Bronchial epithelial cell (primary cell): ENCODE measurements at regions not wholly inside any gene's neighbourhood (a gene's known extent, or its start where the extent isn't known, plus 50 kb on each side); places are given as distances from the start of the nearest gene placed in this dataset.
"Not testable (repeated sequence)": the region's sequence is repeated elsewhere in the genome, so short reads cannot be mapped to it uniquely, and the experiment has no call there.

ENCODE experiments used
- DNase-seq: peaks from one replicate; pipeline ENCODE4 v3.0.0-alpha.2; 2010; ENCODE audit warnings: low read depth
- FAIRE-seq: peaks from 2 replicates; lab custom pipeline; 2011; peaks lifted over from hg19 to GRCh38; lab: Jason Lieb, UNC
- H3K27me3 ChIP-seq: 2 replicates; pipeline ENCODE4 v1.5.1; 2011; ENCODE audit warnings: low read length; ENCODE audit not compliant: control insufficient read depth, insufficient read depth
- H3K36me3 ChIP-seq: 2 replicates; pipeline ENCODE4 v1.5.1; 2011; ENCODE audit warnings: low read length; ENCODE audit not compliant: control insufficient read depth, insufficient read depth
- H3K4me3 ChIP-seq: 2 replicates; pipeline ENCODE4 v1.5.1; 2011; ENCODE audit warnings: mild to moderate bottlenecking, low read depth, low read length, control low read depth
- CTCF ChIP-seq: IDR thresholded peaks from 2 replicates; pipeline ENCODE4 v1.5.1; 2011; ENCODE audit warnings: mild to moderate bottlenecking, moderate library complexity, low read length, control low read depth, inconsistent platforms; ENCODE audit not compliant: insufficient read depth, severe bottlenecking

- Histone ChIP-seq H3K27me3 (peaks cover 1% of the 10 kb centered on the region), H3K36me3 (no peaks in the 10 kb centered on the region), H3K4me3 (no peak overlapping the region)
- DNase-seq (no peak), FAIRE-seq (no peak)
- TF ChIP-seq CTCF, result no peak
These were observed 397.9 kb downstream of the TNS3 start for GRCh38 chr7:47183862-47184590.

GRCh38 chr7:47181746-47182361 is 400.1 kb downstream of the TNS3 start:
- DNase-seq (no peak), FAIRE-seq (no peak)
- no peak overlapping the region for H3K4me3 ChIP-seq
- TF ChIP-seq CTCF, result no peak
- H3K27me3 ChIP-seq, result peaks cover 5% of the 10 kb centered on the region
- no peaks in the 10 kb centered on the region for H3K36me3 ChIP-seq

GRCh38 chr7:47180516-47180826 is 401.4 kb downstream of the TNS3 start:
- DNase-seq (no peak), FAIRE-seq (no peak)
- Histone ChIP-seq H3K36me3 (no peaks in the 10 kb centered on the region), H3K27me3 (peaks cover 5% of the 10 kb centered on the region), H3K4me3 (no peak overlapping the region)
- TF ChIP-seq CTCF, result no peak

- DNase-seq (peak; percentile 36), FAIRE-seq (no peak)
- TF ChIP-seq CTCF, result peak; percentile 83
- H3K4me3 ChIP-seq, result no peak overlapping the region
- H3K27me3 ChIP-seq, result peaks cover 5% of the 10 kb centered on the region
- no peaks in the 10 kb centered on the region for H3K36me3 ChIP-seq
These were observed 401.9 kb downstream of the TNS3 start for GRCh38 chr7:47179812-47180515.

GRCh38 chr7:47172602-47173539 is 409.0 kb downstream of the TNS3 start:
- H3K4me3 ChIP-seq, FAIRE-seq, DNase-seq, H3K27me3 ChIP-seq, H3K36me3 ChIP-seq: not testable (repeated sequence)

- TF ChIP-seq CTCF, result peak; percentile 29
- no peak for FAIRE-seq
- Histone ChIP-seq H3K4me3 (no peak overlapping the region), H3K36me3 (no peaks in the 10 kb centered on the region), H3K27me3 (no peaks in the 10 kb centered on the region)
- peak; percentile 20 for DNase-seq
These were observed 411.4 kb downstream of the TNS3 start for GRCh38 chr7:47170516-47170915.
